Stimulated activated naive CD8-positive, alpha-beta T cell treated with anti-CD3 and anti-CD28 coated beads, Interleukin-15, amount 100 ng/mL, for 72 hours (primary cell): ENCODE measurements at regions not wholly inside any gene's neighbourhood (a gene's known extent, or its start where the extent isn't known, plus 50 kb on each side); places are given as distances from the start of the nearest gene placed in this dataset.

Experiments
- ATAC-seq: fragments of 150-1000 bp; cut with Tn5 transposase; 2 replicates; pipeline ENCODE4 v1.10.0; 2021; ENCODE audit warnings: mild to moderate bottlenecking, moderate library complexity
- DNase-seq, 2 donors: peaks; one replicate each; pipeline ENCODE4 v3.0.0; 2021 to 2022
- H3K27ac Mint-ChIP-seq, 2 donors: one replicate each; pipeline ENCODE4 v1.8.0; 2022; ENCODE audit warnings: mild to moderate bottlenecking in 2 of 2, mixed read lengths in 2 of 2, moderate library complexity in 2 of 2
- H3K27me3 Mint-ChIP-seq: one replicate; pipeline ENCODE4 v1.8.0; 2022; ENCODE audit warnings: mixed read lengths
- H3K4me1 Mint-ChIP-seq: one replicate; pipeline ENCODE4 v1.8.0; 2022; ENCODE audit warnings: mild to moderate bottlenecking, mixed read lengths
- H3K4me3 Mint-ChIP-seq, 2 donors: one replicate each; pipeline ENCODE4 v1.8.0; 2022; ENCODE audit warnings: mild to moderate bottlenecking in 2 of 2, mixed read lengths in 2 of 2, moderate library complexity in 1 of 2
- H3K9me3 Mint-ChIP-seq, 2 donors: one replicate each; pipeline ENCODE4 v1.8.0; 2022; ENCODE audit warnings: mixed read lengths in 2 of 2

DNA sequence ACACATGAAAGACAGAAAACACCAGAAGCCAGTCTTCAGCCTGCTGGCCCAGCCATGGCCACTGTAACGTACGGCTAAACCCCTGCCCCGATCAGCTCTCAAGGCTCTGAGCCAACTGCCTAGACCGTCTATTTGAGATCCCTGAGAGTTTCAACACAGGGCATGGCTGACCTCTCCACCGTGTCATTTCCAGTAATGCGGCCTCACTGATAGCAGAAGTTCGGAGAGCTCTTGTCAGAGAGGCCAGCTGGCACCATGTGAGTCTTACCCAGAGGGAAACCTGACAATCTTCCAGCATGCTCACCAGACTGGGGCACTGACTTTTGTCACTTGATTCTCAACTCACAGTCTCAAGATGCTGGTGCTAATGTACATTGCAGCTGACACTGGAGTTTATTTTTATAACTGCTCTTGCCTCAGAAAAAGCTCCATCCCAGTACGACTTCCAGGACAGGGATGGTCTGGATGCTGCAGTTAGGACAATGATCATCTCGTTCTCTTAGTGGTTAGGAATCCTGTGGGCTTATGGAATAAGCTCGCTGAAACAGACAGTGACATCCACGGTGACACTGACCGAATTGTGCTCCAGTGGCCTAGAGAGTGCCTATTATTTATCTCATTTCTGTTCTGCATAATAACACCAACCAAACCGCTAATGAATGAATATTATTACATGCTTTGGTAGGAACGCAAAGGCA, 372.7 kb downstream of the ICE1 start:
- no peak for ATAC-seq

DNA sequence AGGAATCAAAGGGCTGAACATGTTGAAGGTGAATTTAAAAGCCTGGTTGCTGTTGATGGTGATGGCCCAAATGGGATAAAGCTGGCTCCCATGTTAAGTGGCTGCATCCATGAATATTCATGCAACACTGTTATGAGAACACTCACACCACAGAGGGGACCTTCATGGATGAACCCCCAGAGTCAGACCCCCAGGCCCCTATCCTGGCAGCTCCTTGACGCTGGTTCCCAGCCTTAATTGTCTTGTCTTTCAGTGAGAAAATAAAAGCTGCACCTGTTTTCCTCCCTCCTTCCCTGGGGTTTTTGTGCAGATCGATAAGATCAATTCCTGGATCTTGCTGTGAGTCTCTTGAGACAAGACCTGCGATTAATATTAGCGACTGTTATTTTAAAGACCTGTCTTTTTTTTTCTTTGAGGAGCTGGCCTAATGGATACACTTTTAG, 371.7 kb downstream of the ICE1 start:
- ATAC-seq (no peak), DNase-seq (no peak)
- Mint-ChIP-seq H3K4me3 (no peak overlapping the region), H3K27me3 (peaks cover 10% of the 10 kb centered on the region), H3K27ac (no peak overlapping the region), H3K9me3 (no peaks in the 10 kb centered on the region), H3K4me1 (peaks cover 7% of the 10 kb centered on the region)

More for the DNA sequence above, 372.7 kb downstream of the ICE1 start:
- H3K4me3 Mint-ChIP-seq: no peak overlapping the region
- H3K9me3 Mint-ChIP-seq: no peaks in the 10 kb centered on the region
- no peak overlapping the region for H3K27ac Mint-ChIP-seq
- DNase-seq: no peak
- peaks cover 10% of the 10 kb centered on the region for H3K27me3 Mint-ChIP-seq
- H3K4me1 Mint-ChIP-seq: peaks cover 7% of the 10 kb centered on the region

DNA sequence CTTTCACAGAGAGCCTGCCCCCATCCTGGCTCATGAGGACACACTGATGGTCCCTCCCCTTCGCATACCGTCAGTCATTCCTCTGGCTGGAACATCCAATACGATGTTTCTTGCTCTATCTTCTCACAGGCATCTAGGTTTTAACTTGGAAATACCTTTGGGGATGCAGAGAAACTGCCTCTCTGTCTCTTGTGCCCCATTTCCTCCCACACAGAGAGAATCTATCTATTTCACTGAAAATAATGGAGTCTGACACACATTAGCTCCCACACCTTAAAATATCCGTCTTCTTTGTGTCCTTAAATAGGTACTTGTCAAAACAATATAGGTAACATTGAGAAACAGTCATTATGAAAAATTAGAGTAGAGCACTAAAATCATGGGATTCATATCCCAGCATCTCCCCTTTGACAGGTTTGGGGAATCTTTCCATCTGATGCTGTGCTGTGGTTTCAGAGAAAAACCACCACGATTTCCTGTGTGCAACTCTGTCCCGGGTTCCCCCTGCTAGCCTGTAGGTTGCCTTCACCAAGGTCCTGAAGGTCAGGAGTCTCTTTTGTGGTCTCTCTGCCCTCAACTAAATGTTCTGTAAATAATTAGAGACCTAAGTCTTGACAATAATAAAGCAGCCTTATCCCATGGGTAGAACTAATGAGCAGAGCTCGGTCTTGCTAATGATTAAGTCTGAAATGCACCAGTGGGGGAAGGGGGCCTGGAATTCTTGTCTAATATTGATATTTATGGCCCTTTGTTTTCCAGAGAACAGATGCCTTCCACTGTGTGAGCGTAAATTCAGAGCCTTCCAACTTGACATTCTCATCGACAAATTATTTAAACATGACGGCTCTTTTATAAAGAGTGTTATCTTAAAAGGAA, 371.0 kb downstream of the ICE1 start:
- peak overlapping the region in 1 of 2 donors; percentile 61 for H3K27ac Mint-ChIP-seq
- H3K4me3 Mint-ChIP-seq: no peak overlapping the region
- H3K27me3 Mint-ChIP-seq: peaks cover 10% of the 10 kb centered on the region
- H3K9me3 Mint-ChIP-seq: no peaks in the 10 kb centered on the region
- H3K4me1 Mint-ChIP-seq: peaks cover 7% of the 10 kb centered on the region
- ATAC-seq (no peak), DNase-seq (no peak)

DNA sequence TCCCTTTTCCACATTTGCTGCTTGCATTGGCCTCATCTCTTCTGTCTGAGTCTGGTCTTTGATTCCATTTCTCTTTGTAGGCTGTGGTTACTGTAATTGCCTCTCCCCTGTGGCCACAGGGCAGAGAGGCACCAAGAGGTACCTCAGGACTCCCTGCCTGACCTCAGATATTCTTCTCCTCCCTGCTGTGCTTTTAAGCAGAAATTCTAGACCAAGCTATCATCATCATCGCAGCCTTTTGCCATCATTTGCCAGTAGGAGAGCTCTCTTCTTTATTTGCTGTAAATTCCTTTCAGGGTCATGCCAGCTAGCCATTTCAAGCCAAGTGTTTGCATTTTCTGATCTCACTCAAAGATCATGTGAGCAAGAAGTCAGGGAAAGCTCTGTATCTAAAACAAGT, 369.6 kb downstream of the ICE1 start:
- H3K27ac Mint-ChIP-seq: no peak overlapping the region
- peaks cover 7% of the 10 kb centered on the region for H3K4me1 Mint-ChIP-seq
- peaks cover 0 to 4% of the 10 kb centered on the region in 2 donors for H3K9me3 Mint-ChIP-seq
- H3K4me3 Mint-ChIP-seq: no peak overlapping the region
- ATAC-seq (no peak), DNase-seq (no peak)
- H3K27me3 Mint-ChIP-seq: peaks cover 10% of the 10 kb centered on the region

DNA sequence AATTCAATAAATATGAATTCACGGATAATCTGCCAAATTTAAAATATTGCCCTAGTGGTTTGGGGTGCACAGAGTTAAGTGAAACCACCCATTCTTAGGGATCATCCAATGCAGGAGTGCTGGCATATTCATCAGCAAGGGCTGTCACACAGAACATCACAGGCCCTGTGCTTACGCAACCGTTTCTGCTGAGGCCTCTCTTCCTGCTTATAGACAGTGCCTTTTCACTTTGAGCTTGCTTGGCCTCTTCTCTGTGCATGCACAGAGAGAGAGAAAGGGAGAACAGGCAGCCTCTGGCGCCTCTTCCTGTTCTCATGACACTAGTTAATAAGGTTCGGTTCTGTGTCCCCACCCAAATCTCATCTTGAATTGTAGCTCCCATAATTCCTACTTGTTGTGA, 366.3 kb downstream of the ICE1 start:
- Mint-ChIP-seq H3K4me3 (no peak overlapping the region), H3K27ac (no peak overlapping the region), H3K4me1 (peaks cover 7% of the 10 kb centered on the region), H3K27me3 (peaks cover 8% of the 10 kb centered on the region), H3K9me3 (peaks cover 0 to 12% of the 10 kb centered on the region in 2 donors)
- no peak for ATAC-seq
- DNase-seq: no peak

DNA sequence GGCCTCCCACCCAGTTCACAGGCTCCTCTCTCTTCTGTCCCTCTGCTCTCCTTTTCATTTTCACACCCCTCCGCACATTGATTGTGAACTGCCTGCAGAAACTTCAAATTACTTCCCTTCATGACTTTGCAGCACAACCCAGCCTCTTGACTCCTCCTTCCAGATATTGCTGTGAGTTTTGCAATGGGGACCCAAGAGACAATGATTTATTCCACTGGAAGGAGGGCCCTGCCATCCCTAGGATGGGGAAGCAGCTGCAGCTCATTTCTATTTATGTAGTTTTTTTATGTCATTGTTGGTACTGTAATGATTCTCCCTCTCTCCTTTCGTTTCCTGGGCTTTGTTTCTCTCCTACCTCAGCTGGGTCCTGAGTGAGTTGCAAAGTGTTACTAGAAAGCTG, 364.9 kb downstream of the ICE1 start:
- peaks cover 0 to 12% of the 10 kb centered on the region in 2 donors for H3K9me3 Mint-ChIP-seq
- H3K27ac Mint-ChIP-seq: no peak overlapping the region
- no peaks in the 10 kb centered on the region for H3K27me3 Mint-ChIP-seq
- no peak for DNase-seq
- no peak overlapping the region for H3K4me3 Mint-ChIP-seq
- H3K4me1 Mint-ChIP-seq: no peaks in the 10 kb centered on the region
- ATAC-seq: no peak

DNA sequence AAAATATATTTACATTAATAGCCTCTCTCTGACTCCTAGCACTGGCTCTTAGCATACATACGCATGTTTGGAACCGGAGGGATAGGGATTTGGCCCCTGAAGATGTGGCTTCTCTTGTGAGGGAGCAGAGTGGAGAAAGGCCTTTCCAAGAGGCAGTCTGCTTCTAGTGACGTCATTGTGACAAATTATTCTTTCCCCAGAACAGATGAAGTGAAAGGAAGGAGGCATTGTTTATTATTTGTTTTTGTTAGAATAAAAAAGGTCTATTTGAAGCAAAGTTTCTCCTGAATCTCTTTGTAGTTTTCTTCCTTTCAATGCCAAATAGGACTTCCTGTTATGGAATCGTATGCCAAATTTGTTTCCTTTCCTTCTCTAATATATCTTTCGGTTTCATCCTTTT, 361.6 kb downstream of the ICE1 start:
- DNase-seq: no peak
- Mint-ChIP-seq H3K4me1 (no peaks in the 10 kb centered on the region), H3K27ac (no peak overlapping the region), H3K9me3 (peaks cover 0 to 12% of the 10 kb centered on the region in 2 donors), H3K4me3 (no peak overlapping the region), H3K27me3 (no peaks in the 10 kb centered on the region)
- ATAC-seq: no peak

DNA sequence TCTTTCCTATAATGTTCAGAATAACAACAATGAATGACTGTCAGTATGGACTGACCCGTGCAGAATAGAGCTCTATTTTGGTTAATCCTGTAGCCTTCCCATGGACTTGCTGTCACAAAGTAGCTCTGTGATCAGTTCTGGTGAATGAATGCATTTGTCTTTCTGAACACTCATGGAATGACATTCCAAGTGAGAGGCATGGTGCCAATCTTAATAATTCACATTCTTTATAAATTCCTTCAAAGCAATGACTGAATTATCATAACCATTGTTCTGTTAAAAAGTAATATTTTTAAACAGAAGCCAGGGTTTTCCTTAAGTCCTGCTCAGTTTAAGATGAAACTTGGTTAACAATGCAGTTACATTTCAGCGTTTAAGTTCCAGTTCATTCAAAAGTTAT, 360.5 kb downstream of the ICE1 start:
- Mint-ChIP-seq H3K4me3 (no peak overlapping the region), H3K27ac (no peak overlapping the region), H3K4me1 (no peaks in the 10 kb centered on the region), H3K9me3 (peaks cover 0 to 12% of the 10 kb centered on the region in 2 donors), H3K27me3 (no peaks in the 10 kb centered on the region)
- no peak for DNase-seq
- no peak for ATAC-seq

DNA sequence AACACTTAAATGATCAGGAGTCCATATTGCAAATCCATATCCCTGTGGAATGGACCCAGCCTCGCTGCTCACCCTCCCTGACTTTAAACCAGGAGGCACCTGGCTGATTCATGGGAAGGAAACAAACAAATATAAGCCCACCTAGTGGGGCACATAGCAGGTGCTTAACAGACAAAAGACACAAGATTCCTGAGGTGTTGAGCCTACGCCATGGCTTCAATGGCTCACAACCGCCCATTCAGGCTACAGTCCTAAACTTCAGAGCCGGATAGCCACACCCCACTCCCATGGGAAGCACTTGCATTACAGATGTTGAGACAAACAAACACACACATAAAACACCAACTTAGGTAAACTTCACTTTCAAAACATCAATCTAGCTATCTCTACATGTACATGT, 359.9 kb downstream of the ICE1 start:
- peaks cover 0 to 11% of the 10 kb centered on the region in 2 donors for H3K9me3 Mint-ChIP-seq
- H3K4me3 Mint-ChIP-seq: no peak overlapping the region
- H3K4me1 Mint-ChIP-seq: no peaks in the 10 kb centered on the region
- no peak for DNase-seq
- no peaks in the 10 kb centered on the region for H3K27me3 Mint-ChIP-seq
- H3K27ac Mint-ChIP-seq: no peak overlapping the region
- no peak for ATAC-seq

DNA sequence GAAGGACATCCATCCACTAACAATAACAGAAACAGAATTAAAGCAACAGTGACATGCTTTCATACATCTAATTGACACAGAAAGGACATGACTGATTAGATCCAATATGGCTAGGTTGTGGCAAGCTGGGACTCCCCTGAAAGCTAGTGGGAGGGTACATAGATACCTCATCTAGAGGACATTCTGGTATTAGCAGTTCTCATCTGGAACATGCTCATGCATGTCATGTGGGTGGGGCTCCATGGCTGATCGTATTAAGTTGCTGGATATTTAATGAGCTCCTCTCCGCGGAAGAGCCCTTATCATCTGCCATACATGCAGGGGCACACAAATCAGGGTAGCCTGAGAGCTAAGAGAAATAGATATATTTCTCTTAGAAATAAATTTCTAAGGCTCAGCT, 358.9 kb downstream of the ICE1 start:
- H3K27me3 Mint-ChIP-seq: no peaks in the 10 kb centered on the region
- H3K4me3 Mint-ChIP-seq: no peak overlapping the region
- DNase-seq (no peak), ATAC-seq (no peak)
- H3K27ac Mint-ChIP-seq: no peak overlapping the region
- H3K9me3 Mint-ChIP-seq: peaks cover 0 to under 1% of the 10 kb centered on the region in 2 donors
- no peaks in the 10 kb centered on the region for H3K4me1 Mint-ChIP-seq

DNA sequence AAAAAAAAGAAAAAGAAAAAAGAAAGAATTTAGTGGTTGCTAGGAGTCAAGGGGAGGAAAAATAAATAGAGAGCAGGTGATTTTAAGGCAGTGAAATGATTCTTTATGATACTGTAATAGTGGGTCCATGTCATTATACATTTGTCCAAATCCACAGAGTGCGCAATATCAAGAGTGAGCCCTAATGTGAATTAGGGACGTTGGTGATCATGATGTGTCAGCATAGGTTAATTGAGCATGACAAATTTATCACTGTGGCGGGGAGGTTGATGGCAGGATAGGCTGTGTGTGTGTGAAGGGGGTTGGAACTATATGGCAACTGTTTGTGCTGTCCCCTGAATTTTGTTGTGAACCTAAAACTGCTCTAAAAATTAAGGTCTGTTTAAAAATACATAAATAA, 357.8 kb downstream of the ICE1 start:
- H3K9me3 Mint-ChIP-seq: no peaks in the 10 kb centered on the region
- H3K4me1 Mint-ChIP-seq: no peaks in the 10 kb centered on the region
- DNase-seq (no peak), ATAC-seq (no peak)
- H3K4me3 Mint-ChIP-seq: no peak overlapping the region
- peaks cover 4% of the 10 kb centered on the region for H3K27me3 Mint-ChIP-seq
- H3K27ac Mint-ChIP-seq: no peak overlapping the region

DNA sequence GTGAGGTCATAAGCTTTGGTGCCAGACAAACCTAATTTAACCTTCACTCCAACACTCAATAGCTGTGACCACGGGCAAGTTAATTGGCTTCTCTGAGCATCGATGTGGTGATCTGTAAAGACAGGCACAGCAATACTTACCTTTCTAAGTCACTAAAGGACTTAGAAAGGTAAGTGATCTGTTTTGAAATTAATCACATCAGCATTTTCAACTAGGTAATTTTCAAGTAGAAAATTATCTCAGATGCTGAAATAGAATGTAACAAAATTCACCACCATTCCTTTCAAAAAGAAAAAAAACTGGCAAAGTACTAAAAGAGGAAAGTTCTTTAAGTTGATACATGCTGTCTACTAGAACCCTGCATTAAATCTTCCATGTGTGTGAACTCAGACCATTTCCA, 354.5 kb downstream of the ICE1 start:
- Mint-ChIP-seq H3K4me1 (no peaks in the 10 kb centered on the region), H3K27me3 (peaks cover 8% of the 10 kb centered on the region), H3K27ac (no peak overlapping the region), H3K4me3 (no peak overlapping the region), H3K9me3 (no peaks in the 10 kb centered on the region)
- no peak for ATAC-seq
- DNase-seq: no peak

DNA sequence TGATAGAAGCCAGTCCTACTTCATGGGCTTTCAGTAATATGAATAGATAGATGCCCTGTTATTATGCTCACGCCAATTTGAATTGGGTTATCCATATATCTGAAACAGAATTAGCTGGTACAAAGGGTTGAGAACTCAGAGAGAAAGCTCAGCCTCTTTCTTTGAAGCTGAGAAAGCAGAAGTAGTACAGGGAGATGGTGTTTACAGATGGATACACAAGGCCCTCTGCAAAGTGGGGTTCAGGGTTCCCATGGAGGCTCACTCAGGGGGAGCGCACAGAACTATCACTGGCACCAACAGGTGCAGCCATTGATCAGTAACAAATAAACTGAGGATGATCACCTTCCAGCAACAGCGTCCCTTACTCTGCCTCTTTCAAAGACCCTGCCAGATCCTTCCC, 349.7 kb downstream of the ICE1 start:
- ATAC-seq (no peak), DNase-seq (no peak)
- Mint-ChIP-seq H3K4me1 (no peaks in the 10 kb centered on the region), H3K27me3 (peaks cover 8% of the 10 kb centered on the region), H3K27ac (no peak overlapping the region), H3K4me3 (no peak overlapping the region), H3K9me3 (no peaks in the 10 kb centered on the region)

DNA sequence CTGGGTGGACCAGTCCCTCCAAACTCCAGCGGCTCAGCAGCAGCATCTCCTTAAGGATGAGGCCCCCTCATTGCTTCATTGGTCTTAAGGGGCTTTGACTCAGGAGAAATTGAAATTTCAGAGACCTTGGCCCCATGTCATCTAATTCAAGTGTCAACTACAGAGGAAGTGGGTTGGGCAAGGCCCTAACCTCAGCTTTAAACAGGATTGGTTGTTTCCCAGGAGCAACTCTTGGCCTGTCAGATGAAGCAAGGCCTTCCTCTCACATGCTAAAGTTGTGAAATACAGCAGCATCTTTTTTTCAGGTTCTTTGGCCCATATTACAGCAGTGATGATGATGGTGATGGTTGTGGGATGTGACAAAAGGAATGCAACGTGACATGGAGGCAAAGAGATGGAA, 348.3 kb downstream of the ICE1 start:
- DNase-seq: no peak
- no peaks in the 10 kb centered on the region for H3K9me3 Mint-ChIP-seq
- H3K27me3 Mint-ChIP-seq: peaks cover 8% of the 10 kb centered on the region
- H3K4me1 Mint-ChIP-seq: no peaks in the 10 kb centered on the region
- ATAC-seq: no peak
- H3K27ac Mint-ChIP-seq: no peak overlapping the region
- no peak overlapping the region for H3K4me3 Mint-ChIP-seq

DNA sequence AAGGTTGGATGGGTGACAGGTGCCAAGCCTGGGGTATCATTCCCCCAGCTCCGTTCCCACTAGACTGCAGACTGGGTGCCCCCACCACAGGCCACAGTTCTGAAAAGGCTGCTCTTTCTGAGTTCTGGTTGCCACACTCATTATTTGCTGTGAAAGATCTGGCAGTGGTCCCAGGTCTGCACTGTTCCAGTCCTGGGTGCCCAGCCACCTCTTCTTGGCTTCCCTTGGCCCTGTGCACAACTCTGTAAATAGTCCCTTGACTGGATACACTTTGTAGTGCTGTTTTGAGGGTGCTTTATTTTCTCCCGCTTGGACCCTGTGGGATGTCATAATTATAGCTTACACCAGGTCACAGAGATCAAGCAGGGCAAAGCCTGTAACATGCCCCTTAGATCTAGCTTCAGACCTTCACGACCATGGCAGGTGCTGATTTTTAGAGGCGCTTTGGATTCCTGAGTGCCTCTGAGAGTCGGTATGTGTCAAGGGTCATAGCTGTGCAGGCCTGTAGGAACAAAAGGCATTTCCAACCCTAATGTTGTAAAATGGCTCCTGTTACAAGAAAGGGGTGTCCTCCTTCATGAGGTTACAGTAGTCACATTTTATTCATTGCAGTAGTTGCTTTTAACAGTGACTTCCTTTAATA, 344.9 kb downstream of the ICE1 start:
- Mint-ChIP-seq H3K27ac (no peak overlapping the region), H3K4me3 (no peak overlapping the region), H3K9me3 (no peaks in the 10 kb centered on the region), H3K4me1 (no peaks in the 10 kb centered on the region), H3K27me3 (peaks cover 24% of the 10 kb centered on the region)
- peak; percentile 23 for ATAC-seq
- DNase-seq: no peak
